HG03060 (cell line): ENCODE measurements at regions not wholly inside any gene's neighbourhood (a gene's known extent, or its start where the extent isn't known, plus 50 kb on each side); places are given as distances from the start of the nearest gene placed in this dataset.

Source experiments
- ATAC-seq: cut with Tn5 transposase; IDR thresholded peaks from one replicate; pipeline ENCODE4 v1.9.1; 2021; ENCODE audit warnings: low read depth, moderate number of reproducible peaks; ENCODE audit not compliant: unreplicated experiment

- ATAC-seq: no peak
Measured at GRCh38 chr18:25658476-25658875, 306.5 kb upstream of the ZNF521 start.

- no peak for ATAC-seq
Measured at GRCh38 chr18:25651553-25651952, 299.6 kb upstream of the ZNF521 start.

- ATAC-seq: no peak
Measured at GRCh38 chr18:25650201-25650941, 298.4 kb upstream of the ZNF521 start.

GRCh38 chr18:25648716-25649260 is 296.8 kb upstream of the ZNF521 start:
- no peak for ATAC-seq

GRCh38 chr18:25647404-25647803 is 295.4 kb upstream of the ZNF521 start:
- ATAC-seq: no peak

GRCh38 chr18:25646971-25647370 is 295.0 kb upstream of the ZNF521 start:
- ATAC-seq: no peak

- ATAC-seq: no peak
Measured at GRCh38 chr18:25639596-25639995, 287.6 kb upstream of the ZNF521 start.

- ATAC-seq: no peak
Measured at GRCh38 chr18:25633563-25633962, 281.6 kb upstream of the ZNF521 start.

GRCh38 chr18:25630682-25631081 is 278.7 kb upstream of the ZNF521 start:
- ATAC-seq: no peak

- ATAC-seq: no peak
Measured at GRCh38 chr18:25621682-25622081, 269.7 kb upstream of the ZNF521 start.

- no peak for ATAC-seq
Measured at GRCh38 chr18:25621144-25621543, 269.2 kb upstream of the ZNF521 start.

GRCh38 chr18:25614168-25614567 is 262.2 kb upstream of the ZNF521 start:
- no peak for ATAC-seq

GRCh38 chr18:25612466-25612865 is 260.5 kb upstream of the ZNF521 start:
- ATAC-seq: no peak

- ATAC-seq: no peak
Measured at GRCh38 chr18:25608091-25608490, 256.1 kb upstream of the ZNF521 start.

GRCh38 chr18:25604894-25605597 is 253.1 kb upstream of the ZNF521 start:
- no peak for ATAC-seq

GRCh38 chr18:25604196-25604893 is 252.4 kb upstream of the ZNF521 start:
- no peak for ATAC-seq

GRCh38 chr18:25599443-25599842 is 247.5 kb upstream of the ZNF521 start:
- no peak for ATAC-seq

GRCh38 chr18:25597476-25597875 is 245.5 kb upstream of the ZNF521 start:
- no peak for ATAC-seq

GRCh38 chr18:25595274-25596060 is 243.5 kb upstream of the ZNF521 start:
- ATAC-seq: no peak

GRCh38 chr18:25594351-25594750 is 242.4 kb upstream of the ZNF521 start:
- ATAC-seq: no peak
